LoVo (cell line): ENCODE measurements at regions not wholly inside any gene's neighbourhood (a gene's known extent, or its start where the extent isn't known, plus 50 kb on each side); places are given as distances from the start of the nearest gene placed in this dataset.
"Not testable (repeated sequence)": the region's sequence is repeated elsewhere in the genome, so short reads cannot be mapped to it uniquely, and the experiment has no call there.

Experiments
- DNase-seq: peaks from one replicate; pipeline ENCODE4 v3.0.0-alpha.2; 2016; ENCODE audit warnings: low spot score

DNA sequence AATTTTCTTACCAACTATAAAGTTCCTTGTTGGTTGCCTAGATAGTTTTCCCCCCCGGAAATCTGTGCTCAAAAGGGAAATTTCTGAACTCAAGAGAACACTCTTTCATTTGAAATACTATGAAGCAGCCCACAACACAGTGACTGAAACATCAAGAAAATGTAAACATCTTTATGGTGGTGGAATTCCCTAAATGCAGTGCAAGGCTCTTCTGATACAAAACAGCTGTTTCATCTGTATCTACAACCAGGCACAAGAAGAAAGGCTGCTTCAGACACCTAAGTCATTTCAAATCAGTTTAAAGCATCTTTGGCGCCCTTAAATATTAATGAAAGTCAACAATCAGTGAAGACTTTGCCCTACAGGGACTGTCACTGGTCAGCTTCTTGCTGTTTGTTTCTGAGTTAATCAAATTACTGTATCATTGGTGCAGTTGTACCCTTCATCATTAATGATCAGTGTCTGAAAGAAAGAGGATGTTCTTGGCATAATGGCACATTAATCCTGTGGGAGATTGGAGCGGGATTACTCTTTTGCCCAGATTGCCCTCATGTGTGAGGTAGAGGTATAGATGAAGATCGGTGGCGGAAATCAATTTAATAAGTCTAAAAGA is 947.0 kb downstream of the NR2F1-AS1 start:
- DNase-seq = no peak

DNA sequence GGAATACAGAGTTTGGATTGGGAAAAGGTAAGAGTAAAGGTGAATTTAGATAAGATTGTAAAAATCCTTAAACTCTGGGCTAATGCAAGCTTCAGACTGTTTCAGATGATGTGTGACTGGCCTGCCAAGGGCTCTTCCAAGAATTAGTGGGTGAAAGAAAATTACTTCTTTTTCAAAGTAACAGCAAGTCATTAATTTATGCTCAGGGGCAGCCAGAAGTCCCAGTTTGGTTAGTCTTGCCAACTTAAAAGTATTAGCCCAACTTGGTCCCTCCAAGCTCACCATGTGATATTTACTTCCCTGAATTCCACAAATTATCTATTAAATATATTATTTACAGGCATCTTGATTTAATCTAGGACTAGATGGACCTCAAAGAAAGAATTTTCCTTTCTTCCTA is 947.8 kb downstream of the NR2F1-AS1 start:
- DNase-seq = no peak

DNA sequence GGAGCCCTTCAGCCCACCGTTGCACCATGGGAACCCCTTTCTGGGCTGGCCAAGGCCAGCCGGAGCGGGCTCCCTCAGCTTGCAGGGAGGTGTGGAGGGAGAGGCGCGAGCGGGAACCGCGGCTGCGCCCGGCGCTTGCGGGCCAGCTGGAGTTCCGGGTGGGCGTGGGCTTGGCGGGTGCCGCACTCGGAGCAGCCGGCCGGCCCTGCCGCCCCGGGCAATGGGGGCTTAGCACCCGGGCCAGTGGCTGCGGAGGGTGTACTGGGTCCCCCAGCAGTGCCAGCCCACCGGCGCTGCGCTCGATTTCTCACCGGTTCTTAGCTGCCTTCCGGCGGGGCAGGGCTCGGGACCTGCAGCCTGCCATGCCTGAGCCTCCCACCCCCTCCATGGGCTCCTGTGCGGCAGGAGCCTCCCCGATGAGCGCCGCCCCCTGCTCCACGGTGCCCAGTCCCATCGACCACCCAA is 949.8 kb downstream of the NR2F1-AS1 start:
- not testable (repeated sequence) for DNase-seq

- DNase-seq = no peak
Measured at GRCh38 chr5:92629574-92629973, 951.4 kb downstream of the NR2F1-AS1 start.

DNA sequence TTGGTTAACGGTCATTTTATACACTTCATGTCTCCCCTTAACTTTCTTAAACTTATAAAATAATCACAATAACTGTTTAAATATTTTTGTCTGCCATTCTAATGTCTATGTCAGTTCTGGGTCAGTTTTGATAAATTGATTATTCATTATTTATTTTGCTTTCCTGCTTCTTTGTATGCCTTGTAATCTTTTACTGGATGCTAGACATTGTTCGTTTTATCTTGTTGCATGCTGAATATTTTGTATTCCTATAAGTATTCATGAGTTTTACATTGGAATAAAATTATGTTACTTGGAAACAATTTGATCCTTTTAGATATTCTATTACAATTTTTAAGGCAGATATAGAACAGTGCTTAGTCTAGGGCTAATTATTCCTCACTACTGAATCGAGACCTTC is 952.0 kb downstream of the NR2F1-AS1 start:
- no peak for DNase-seq

DNA sequence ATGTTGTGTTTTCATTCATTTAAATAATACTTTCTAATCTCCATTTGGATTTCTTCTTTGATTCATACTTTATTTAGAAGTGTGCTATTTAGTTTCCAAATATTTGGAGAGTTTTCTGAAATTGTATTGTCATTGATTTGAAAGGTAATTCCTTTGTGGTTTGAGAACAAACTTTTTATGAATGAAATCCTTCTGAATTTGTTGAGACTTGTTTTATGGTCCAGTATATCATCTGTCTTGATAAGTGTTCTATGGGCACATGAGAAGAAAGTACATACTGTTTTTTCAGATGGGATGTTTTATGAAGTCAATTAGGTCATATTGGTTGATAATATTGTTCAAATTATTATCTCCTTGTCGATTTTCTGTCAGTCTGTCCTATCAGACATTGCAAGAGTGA is 953.8 kb downstream of the NR2F1-AS1 start:
- no peak for DNase-seq

GRCh38 chr5:92616085-92616484 is 964.9 kb downstream of the NR2F1-AS1 start:
- no peak for DNase-seq

DNA sequence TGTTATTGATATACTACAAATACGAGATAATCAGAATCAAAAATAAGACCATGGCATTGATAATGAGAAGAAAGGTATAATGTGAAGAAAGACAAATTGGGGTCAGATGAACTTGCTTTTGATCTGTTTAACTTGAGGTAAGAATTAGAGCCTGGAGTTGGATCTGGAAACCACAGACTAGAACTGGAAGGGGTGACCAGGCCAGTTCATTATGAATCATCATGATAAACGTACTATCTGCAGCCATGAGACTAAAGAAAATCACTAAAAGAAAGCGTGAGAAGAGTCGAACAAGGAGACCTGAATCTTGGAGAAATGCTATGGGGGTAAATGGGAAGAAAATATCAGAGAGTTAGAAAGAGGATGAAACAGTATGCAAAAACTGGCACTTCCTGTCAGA is 967.5 kb downstream of the NR2F1-AS1 start:
- no peak for DNase-seq

DNA sequence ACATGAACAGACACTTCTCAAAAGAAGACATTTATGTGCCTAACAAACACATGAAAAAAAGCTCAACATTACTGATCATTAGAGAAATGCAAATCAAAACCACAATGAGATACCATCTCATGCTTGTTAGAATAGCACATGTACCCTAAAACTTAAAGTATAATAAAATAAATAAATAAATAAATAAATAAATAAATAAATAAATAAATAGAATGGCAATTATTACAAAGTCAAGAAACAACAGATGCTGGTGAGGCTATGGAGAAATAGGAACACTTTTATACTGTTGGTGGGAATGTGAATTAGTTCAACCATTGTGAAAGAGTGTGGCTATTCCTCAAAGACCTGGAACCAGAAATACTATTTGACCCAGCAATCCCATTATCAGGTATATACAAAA is 970.6 kb downstream of the NR2F1-AS1 start:
- not testable (repeated sequence) for DNase-seq

- no peak for DNase-seq
Measured at GRCh38 chr5:92605591-92605990, 975.4 kb downstream of the NR2F1-AS1 start.

DNA sequence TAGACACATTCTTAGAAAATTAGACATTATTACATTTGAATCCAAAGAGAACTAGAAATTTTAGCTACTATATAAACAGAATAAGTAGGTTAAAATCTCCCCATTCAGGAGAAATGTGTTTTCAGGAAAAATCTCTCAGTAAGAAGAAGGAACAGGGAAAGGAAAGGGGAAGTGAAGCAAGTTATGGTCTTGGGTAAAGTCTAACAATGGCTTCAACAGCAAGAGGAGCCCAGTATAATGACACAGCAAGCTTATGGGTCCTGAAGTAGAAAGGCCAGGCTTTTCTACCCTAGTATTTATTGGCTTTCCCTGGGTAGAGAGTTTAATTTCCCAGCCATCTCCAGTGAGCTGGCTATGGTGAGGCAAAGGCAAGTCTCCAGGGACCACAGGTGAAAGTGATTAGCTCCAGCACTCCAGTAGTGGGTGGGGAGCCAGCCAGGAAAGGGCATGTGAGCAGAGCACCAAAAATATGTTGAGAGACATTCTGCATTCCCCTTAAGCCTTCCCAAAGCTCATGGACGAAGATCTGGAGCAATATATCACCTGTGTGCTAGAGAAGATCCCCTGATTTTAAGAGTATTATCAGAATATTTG is 981.7 kb downstream of the NR2F1-AS1 start:
- no peak for DNase-seq

DNA sequence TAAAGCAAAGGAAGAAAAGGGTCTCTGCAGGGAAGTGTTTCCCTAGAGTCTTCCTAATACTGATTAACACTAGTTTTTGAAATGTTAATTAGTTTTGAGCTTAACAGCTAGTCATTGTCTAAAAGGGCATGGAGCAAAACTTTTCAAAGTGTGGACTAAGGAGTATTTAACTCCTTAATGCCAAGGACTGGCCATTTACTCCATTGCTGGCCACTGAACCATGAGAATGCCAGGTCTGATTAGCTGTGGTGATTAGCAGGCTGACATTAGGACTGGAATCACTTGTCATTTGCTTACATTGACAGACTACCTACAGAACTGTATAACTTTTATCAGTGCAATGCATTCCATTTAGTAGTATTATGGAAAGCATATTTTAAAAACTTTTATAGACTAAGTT is 987.0 kb downstream of the NR2F1-AS1 start:
- no peak for DNase-seq

- no peak for DNase-seq
Measured at GRCh38 chr5:92588876-92589275, 992.1 kb downstream of the NR2F1-AS1 start.

- DNase-seq = no peak
Measured at GRCh38 chr5:92581690-92582089, 999.3 kb downstream of the NR2F1-AS1 start.

- DNase-seq = no peak
Measured at GRCh38 chr5:92581249-92581648, 999.8 kb downstream of the NR2F1-AS1 start.

- DNase-seq = no peak
Measured at GRCh38 chr5:92580814-92581213, 1000.2 kb downstream of the NR2F1-AS1 start.

DNA sequence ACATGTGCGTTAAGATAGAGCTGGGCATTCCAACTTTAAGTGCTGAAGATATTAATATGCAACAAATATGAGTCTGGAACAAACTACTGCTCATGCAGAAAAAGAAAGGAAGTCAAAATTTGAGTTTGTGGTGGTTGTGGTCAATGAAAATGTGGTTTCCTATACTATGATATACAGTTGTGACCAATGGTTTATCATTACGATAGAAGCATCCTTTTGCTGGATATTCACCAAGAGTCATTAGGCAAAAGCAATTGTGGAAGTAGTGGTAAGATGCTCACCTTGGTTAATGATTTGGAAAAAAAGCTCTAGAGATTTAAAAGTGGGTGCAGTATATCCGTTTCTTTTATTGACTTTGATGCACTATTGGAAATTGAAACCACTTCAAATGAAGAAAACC is 1007.0 kb downstream of the NR2F1-AS1 start:
- DNase-seq = no peak

DNA sequence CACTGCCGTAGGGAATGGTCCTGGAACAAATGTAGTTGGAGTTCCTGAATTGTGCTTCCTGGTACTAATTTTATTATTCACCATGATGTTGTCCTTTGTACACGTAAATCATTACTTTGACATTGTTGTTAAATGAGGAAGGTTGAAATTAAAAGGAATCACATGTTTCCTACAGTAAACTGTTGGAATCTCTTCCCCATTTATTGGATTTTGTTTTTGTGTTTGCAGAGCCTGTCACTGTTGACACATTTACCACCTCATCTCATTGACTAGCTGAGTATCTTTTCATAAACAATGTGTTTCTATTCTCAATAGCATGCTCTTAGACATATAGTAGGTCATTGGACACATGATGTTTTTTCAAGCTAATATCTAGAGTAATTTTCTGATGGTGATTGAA is 1012.5 kb downstream of the NR2F1-AS1 start:
- no peak for DNase-seq

- DNase-seq = no peak
Measured at GRCh38 chr5:92567831-92568450, 1013.1 kb downstream of the NR2F1-AS1 start.

- DNase-seq = no peak
Measured at GRCh38 chr5:92566113-92566786, 1014.8 kb downstream of the NR2F1-AS1 start.

- DNase-seq = no peak
Measured at GRCh38 chr5:92565673-92566072, 1015.3 kb downstream of the NR2F1-AS1 start.

DNA sequence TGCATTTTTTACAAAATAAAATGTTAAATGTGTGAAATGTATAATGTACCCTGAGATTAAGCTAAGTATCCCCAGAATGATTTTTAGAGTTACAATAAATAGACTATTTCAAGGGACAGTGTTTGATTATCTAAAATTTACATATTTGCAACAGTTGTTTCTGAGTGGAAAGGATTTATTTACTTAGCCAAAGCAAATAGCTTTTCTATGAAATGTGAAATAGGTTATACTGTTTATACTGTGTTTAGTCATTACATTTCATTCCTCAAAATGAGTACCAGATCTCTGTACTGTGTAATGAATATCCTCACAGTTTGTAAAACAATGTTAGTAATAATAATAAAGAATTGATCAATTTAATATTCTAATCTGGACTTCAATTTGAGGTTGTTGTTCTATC is 1019.0 kb downstream of the NR2F1-AS1 start:
- DNase-seq = no peak

DNA sequence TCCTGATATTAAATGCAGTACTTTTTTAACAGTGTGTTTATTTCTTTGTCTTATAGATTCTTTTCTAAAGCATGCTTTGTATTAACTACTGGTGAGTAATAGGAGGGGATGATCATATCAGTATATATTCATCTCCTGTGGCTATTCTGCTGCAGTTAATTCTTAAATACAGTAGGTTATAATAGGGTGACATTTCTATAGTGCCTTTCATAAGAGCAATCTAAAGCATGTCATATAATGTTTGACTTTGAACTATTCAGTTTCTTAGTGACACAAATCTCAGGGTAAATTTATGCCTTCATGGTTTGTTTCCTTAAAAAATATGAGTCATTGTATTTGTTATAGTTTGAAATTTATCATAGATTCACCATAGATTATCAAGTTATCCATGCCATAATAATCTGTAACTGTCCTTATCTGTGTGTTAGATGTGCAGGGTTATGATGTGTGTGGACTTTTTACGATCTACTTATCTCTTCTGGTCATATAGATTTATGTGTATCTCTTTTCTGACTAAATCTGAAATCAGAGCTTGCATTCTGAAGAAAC is 1019.5 kb downstream of the NR2F1-AS1 start:
- peak; percentile 11 for DNase-seq
